CD4-positive, alpha-beta T cell treated with Interleukin-12 subunit alpha and Interleukin-12 subunit beta, for 1 hour (primary cell): ENCODE measurements at regions not wholly inside any gene's neighbourhood (a gene's known extent, or its start where the extent isn't known, plus 50 kb on each side); places are given as distances from the start of the nearest gene placed in this dataset.
A peak's percentile ranks its signal among the peaks of the same experiment; 100 is the strongest.
"Not testable (repeated sequence)": the region's sequence is repeated elsewhere in the genome, so short reads cannot be mapped to it uniquely, and the experiment has no call there.

Experiments used
- DNase-seq: peaks from one replicate; pipeline ENCODE4 v3.0.0-alpha.2; 2020

DNA sequence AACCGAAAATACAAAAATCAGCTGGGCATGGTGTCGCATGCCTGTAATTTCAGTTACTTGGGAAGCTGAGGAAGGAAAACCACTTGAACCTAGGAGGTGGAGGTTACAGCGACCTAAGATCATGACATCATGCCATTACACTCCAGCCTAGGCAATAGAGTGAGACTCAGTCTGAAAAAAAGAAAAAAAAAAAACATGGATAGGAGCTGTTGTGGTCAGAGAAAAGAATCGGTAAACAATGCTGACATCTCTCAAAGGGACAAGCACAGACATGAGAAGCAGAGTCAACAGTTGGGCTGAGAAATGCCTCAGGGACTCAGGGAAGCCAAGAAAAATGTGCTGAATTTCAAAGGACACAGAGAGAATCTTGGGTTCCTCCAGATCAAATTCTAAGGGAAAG, 236.9 kb upstream of the USP9Y start:
- no peak for DNase-seq

DNA sequence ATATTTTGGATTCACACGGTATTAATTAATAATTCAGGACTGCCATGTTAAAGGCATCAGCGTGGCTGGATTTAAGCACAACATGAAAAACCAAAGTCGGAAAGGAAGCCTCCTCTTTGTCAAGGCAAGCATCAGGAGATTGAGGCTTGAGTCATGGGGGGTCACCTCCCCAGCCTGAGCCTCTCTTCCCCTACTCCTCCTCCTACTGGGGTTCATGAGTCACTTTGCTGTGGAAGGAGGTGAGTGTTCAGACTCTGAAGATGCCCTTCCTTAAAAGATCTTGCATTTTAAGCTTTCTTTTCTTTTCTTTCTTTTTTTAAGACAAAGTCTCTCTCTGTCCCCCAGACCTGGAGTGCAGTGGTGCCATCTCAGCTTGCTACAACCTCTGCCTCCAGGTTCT, 235.3 kb upstream of the USP9Y start:
- DNase-seq, result no peak

DNA sequence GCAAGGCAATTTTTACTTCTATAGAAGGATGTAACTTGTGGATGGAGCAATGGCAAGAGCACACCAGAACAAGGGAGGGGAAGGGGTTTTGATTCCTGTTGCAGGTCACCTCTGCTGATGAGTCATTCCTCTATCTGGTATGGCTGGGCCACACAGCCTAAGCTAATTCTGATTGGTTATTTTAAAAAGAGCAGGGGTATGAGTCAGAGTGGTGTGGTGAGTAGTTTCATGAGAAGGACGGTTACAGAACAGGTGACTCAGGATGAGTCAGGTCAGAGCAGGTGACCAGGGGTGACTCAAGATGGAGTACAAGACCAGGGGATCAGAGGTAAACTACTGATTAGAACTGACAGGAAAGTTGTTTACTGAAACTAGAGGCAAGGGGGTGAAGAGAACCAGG, 231.9 kb upstream of the USP9Y start:
- DNase-seq, result no peak

DNA sequence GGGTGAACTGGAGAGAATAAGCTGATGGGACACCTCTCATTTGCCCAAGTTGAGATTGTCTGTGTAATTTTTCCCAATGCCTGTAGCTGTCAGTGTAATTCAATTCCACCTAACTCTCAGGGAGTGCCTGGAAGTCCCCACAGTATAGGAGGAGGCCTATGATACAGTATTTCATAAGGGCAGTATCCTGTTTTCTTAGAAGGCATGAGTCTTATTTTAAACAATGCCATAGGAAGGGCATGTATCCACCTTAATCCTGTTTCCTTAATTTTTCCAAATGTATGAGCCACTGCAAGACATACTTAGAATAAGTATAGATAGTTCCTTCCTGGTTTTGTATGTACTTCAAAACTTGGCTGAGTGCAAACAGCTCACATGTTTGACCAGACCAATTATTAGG, 226.6 kb upstream of the USP9Y start:
- no peak for DNase-seq

DNA sequence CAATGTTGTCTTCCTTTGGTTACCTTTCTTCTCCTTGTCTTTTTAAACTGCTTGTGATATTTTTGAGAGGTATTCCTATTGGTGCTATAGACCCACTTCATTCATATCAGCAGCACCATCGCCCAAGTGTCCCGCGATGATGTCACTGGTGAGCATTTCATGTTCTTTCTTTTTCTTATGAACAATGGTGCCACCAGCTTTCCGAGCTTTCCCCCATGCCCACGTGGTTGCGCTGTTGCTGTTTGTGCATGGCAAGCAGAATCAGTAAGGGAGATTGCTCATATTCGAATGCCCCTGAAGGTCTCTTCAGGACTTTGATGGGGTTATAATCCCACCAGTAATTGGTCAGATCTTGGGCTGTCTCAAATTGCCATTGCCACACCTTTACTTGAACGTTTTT, 221.6 kb upstream of the USP9Y start:
- DNase-seq, result peak; percentile 47

DNA sequence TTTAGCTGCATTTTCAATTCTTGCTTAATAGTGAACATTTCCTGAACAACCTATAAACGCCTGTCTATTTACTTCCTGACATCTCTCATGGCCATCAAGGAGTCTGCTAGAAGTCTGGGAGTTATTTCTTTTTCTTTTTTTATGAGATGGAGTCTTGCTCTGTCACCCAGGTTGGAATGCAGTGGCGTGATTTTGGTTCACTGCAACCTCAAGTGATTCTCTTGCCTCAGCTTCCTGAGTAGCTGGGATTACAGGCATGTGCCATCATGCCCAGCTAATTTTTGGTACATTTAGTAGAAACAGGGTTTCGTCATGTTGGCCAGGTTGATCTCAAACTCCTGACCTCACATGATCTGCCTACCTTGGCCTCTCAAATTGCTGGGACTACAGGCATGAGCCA, 217.6 kb upstream of the USP9Y start:
- DNase-seq, result no peak

DNA sequence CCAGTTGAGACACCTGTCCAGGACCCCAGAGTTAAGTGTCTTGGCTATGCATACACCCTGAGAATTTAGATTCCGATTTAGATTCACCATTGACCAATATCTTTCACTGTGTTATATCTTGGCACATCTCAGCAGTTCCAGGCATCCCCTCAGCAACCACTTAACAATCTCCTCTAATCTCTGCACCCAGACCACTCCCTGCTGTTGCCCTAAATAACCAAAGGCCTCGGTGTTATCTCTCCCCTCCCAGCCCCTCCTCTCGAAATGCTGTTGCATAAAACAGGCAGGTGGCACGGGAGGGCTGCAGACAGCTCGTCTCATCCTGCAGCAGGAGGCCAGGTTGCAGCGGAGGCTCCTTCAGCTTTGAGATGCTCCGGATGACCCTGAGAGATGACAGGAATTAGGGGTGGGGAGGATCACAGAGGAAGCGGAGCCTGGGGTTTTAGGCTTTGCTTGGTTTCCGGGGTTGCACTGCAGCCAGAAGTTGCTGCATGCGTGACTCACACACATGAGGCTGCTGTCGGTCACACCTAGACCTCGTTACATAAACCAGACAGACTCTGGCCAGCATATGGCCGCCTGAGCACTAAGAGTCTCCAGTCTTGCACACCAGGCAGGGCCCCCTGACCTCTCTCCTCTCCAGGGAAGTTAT, 210.3 kb upstream of the USP9Y start:
- DNase-seq, result peak; percentile 19

DNA sequence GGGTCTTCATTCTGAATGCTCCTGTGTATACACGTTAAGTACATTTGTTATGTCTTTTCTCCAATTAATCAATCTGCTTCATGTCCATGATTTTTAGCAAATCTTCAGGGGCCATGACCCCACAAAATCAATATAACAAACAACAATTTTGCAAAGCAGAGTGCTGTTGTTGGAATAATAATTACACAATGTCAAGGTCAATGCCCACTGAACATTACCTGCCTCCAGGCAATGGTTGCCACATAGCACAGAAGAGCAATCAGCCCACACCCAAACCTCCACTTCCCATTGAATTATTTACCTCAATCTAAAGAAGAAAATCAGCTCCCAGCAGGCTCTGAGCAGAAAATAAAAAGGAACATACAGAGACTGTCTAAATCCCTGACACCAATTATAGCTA, 208.8 kb upstream of the USP9Y start:
- DNase-seq, result no peak

DNA sequence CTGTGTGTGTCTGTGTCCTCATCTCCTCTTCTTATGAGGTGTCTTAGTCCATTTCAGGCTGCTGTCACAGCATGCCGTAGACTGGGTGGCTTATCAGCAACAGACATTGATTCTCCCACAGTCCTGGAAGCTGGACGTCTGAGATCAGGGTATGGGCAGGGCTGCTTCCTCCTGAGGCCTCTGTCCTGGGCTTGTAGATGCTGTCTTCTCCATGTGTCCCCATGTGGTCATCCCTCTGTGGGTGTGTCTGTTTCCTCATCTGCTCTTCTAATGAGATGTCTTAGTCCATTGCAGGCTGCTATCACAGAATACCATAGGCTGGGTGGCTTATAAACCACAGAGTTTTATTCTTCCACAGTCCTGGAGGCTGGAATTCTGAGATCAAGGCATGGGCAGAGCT, 205.0 kb upstream of the USP9Y start:
- DNase-seq, result no peak

DNA sequence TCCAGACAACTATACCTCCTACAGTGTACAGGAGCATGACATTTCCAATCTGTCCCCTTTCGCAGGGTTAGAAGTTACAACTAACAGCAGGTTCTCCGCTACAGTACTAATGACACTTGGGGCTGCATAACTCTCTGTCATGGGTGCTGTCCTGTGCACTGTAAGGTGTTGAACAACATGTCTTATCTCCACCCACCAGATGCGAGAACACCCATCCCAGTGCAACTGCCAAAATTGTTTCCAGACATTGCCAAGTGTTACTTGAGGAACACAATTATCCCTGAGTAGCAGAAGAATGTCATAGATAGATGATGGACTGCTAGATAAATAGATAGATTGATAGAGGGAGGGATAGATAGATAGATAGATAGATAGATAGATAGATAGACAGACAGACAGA, 200.9 kb upstream of the USP9Y start:
- DNase-seq, result no peak

DNA sequence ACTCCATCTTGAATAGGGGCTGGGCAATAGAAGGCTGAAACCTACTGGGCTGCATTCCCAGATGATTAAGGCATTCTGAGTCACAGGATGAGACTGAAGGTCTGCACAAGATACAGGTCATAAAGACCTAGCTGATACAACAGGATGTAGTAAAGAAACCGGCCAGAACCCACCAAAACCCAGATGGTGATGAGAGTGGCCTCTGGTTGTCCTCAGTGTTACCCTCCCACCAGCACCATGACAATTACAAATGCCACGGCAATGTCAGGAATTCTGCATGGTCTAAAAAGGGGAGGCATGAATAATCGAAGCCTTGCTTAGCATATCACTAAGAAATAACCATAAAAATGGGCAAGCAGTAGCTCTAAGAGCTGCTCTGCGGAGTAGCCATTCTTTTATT, 197.0 kb upstream of the USP9Y start:
- DNase-seq, result not testable (repeated sequence)

DNA sequence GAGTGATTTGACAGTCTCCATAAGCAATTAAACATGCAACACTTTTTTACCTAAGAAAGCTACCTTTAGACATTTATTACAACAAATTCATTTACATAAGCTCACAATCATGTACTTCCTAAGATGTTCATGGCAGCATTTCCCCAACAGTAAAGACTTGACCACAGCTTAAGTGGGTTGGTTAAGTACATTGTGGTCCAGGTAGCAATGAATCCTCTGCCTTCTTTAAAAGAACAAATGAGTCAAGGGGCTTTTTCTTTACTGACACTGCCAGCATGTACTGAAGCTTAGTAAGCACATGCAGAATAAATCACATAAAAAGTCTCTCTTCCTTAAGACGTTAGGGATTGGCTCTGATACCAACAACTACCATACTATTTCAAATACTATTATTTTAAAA, 183.7 kb upstream of the USP9Y start:
- DNase-seq, result no peak

DNA sequence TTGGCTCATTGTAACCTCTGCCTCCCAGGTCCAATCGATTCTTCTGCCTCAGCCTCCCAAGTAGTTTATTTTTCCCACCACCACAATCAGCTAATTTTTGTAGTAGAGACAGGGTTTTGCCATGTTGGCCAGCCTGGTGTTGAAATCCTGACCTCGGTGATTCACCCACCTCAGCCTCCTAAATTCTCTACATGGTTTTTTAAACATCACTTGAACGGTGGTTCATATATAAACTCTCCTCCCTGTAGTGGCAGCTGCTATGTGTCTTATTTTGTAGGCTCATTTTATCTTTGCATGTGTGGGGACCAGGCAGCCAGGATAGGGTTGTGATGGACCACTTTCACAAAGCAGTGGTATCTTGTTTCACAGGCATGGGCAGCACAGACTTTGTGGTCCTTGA, 175.8 kb upstream of the USP9Y start:
- DNase-seq, result no peak

DNA sequence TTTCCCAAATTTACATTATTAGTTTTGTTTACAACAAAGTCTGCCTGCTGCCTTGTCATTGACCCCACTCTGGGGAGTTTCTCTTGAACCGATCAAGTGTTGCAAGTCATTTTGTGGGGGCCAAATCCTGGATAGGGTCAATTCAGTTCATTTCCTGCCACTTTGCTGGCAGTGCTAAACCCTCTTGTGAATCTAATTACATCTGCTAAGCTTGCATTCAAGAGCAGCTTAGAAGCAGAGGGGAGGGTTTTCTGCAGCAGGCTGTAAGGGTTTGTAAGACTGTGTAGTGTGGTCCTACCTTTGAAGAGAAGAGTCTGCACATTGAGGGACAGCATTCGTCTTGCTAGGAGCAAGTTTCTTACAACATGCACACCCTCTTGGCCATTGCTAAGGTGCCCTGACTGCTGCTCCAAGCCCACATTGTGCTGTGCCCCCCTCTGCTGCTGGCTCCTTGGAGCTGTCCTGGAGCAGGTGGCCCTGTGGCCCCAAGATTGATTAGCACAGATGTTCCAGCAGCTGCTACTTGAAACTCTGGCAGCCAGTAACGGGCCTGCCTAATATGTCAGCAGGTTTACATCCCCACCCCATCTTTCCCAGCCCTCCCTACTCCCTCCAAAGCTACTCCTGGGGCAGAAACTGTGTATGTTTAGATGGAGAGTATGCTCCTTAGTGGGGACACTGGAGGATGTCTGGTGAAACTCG, 174.5 kb upstream of the USP9Y start:
- no peak for DNase-seq

DNA sequence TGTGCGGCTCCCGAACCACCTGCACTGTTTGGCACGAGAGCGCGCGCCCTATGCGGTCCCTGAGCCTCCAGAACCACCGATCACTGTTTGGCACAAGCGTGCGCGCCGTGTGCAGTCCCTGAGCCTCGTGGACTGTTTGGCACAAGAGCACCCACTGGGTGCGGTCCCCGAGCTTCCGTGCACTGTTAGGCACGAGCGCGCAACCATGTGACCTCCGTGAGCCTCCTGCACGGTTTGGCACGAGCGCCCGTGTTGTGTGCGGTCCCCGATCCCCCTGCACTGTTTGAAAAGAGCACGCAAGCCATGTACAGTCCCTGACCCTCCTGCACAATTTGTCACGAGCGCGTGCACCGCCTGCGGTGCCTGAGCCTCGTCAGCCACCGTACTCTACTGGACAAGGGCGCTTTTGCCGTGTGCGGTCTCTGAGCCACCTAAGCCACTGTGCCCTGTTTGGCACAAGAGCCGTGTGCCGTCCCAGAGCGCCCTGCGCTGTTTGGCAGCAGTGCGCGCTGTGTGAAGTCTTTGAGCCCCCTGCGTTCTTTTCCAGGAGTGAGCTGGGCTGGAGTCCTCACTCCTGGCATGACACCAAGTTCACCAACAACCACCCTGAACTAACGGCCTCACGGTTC, 163.7 kb upstream of the USP9Y start:
- no peak for DNase-seq

DNA sequence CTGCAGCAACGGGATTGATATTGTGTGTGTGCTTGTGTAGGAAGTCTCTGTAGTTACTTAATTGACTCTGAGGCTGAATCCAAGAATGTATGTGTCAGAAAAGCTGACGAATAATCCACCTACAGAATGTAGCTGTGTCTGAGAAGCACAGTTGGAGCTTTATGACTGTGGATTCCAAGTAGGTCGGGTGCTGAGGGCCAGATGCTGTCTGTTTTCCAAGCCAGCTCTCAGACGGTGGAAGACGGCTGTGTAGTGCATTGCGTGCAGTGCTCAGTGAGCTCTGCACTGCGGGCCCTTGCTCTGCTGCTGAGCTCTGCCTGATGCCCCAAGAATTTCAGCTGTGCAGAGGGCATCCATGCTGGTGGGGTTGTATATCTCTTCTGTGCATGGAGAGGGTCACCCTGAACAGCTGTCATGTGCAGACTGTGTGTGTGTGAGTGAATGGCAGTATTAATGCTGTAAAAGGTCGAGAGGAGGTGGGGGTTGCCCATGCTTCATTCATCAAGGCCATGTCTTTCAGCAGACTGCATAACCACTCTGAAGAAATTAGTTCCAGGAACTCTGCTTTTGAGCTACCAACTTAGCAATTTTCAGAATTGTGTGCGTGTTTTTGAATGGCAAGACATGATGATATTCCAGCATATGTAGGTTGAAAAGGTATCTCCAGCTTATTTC, 154.1 kb upstream of the USP9Y start:
- DNase-seq, result no peak

DNA sequence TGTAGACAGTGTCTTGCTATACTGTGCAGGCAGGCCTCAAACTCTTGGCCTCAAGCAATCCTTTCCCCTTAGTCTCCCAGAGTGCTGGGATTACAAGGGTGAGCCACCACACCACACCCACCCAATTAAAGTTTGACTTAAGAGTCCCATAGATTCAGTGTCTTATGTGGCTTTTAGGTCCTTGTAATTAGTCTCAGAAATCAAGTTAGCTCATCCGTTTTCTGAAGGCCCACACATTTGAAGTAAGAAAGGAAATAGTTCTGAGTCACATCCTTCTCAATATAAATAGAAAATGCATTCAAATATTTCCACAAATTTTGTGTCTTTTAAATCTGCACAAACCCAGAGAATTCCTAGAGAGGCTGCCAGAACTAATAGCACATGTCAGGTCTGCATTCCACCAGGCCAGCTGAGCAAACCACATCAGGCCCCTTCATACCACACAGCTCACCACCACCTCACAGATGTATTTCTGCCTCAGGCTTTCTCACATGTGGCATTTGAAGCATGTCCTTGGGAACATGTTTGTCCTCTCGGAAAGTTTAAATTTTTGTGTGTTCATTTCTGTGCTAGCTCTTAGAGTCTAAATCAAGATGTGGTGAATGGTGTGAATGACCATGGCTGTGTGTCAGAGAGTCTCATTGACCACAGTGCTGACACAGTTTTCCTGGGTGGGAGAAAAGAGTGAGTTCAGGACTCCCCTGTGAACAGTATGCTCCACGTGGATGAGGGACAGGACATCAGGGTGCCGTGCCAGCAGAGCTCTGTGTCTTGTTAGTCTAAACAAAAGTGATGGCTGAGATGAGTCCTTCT, 148.4 kb upstream of the USP9Y start:
- DNase-seq, result no peak

DNA sequence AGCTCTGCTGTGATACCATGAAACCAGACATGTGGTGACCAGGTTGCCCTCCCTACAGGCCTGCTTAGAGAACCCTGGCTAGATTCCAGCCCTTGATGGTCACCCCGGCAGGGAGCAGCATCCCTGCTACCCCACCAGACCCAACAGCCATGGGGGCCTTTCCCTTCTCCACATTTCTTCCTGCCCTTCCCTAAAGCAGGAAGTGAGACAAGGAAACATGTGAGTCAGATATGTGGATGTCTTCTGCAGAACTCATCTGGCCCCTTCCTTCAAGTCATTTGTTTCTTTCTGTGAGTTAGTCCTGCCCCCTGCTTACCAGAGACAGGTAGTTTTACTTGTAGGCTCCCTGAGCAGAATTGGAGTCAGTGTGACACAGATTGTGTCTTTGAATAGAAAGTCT, 147.1 kb upstream of the USP9Y start:
- no peak for DNase-seq

DNA sequence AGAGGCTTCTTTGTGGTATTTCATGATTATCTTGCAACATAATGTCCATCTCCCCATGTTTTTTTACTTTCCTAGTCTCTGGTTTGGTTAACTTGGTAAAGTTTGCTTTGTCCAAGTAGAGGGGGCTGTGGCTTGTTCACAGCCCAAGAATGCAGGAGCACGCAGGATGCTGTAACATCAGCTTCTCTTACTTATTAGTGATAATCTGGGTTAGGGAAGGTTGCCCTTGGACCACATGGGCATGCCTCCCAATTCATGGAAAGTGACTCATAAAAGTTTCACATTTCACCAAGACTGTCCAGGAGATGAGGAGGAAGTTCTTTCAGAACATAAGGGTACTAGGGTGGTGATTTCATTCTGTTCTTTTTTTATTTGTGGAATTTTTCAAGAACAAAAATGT, 146.0 kb upstream of the USP9Y start:
- no peak for DNase-seq

DNA sequence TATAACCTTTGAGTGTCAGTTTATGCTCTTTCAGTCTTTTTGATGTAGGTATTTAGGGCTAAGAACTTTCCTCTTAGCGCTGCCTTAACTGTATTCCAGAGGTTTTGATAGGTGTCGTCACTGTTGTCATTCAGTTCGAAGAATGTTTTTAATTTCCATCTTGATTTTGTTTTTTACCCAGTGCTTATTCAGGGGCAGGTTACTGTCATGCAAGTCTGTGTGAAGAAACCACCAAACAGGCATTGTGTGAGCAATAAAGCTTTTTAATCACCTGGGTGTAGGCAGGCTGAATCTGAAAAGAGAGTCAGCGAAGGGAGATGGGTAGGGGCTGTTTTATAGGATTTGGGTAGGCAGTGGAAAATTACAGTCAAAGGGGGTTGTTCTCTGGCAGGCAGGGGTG, 142.0 kb upstream of the USP9Y start:
- DNase-seq, result no peak

DNA sequence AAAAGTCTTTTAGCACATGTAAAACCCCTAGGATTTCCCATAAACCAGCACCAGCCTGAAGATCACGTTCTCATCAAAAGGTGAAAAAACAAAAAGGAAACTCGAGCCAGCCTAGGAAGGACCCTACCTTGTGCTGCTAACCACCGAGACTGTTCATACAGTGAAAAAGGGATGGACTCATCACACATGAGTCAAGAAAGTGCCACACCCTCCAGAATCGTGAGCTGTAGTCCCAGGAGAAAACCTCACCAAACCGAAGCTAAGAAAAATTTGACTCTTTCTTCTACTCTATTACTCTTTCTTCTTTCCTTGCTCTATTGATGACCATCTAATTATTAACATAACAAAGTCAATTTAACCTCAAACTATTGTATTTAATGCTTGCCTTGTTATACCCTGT, 124.8 kb upstream of the USP9Y start:
- DNase-seq, result no peak

DNA sequence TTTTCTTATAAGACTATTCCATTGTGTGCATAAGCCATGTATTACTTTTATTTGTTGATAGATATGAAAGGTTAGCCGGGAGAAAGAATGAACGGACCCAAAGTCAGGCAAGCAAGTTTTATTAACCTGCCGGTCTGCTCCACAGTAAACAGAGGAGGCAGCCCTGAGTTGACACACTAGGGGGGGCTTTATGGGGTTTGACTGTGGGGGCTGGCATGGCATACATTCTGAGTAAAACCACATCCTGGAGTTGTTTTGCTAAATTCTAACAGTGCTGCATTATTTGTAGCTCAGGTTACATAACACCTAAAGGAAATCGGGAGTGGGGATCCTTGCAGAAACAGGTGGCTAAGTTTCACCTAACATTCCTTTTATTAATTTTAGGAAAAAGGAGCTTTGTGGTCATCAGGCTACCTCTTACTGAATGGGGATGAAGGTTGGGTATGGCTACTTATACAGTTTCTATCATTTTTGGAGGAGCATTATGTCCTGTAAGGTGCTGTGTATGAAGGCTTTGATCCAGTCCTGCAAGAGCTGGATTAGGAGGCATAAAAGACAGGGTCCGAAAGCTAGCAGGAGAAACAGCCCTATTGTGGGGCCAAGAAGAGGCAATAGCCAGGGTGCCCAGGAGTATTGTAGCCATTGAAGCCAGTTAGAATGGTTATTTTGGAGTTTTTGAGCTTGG, 107.4 kb upstream of the USP9Y start:
- peak; percentile 60 for DNase-seq

DNA sequence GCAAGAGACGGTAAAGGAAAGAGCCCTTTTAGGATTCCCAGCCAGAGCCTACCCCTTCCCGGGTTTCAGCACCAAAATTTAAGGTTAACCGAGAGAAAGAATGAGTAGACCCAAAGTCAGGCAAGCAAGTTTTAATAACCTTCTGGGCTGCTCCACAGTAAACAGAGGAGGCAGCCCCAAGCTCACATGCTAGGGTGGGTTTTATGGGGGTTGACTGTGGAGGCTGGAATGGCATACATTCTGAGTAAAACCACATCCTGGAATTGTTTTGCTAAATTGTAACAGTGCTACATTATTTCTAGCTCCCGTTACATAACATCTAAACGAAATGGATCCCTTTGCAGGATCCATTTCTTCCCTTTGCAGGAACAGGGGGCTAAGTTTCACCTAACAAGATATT, 102.2 kb upstream of the USP9Y start:
- DNase-seq, result peak; percentile 10
